HG03039 (cell line): ENCODE measurements at regions not wholly inside any gene's neighbourhood (a gene's known extent, or its start where the extent isn't known, plus 50 kb on each side); places are given as distances from the start of the nearest gene placed in this dataset.
"Not testable (repeated sequence)": the region's sequence is repeated elsewhere in the genome, so short reads cannot be mapped to it uniquely, and the experiment has no call there.

Experiments used
- ATAC-seq: cut with Tn5 transposase; IDR thresholded peaks from one replicate; pipeline ENCODE4 v1.9.1; 2021; ENCODE audit warnings: mild to moderate bottlenecking, moderate library complexity; ENCODE audit not compliant: unreplicated experiment

GRCh38 chr6:9083108-9083507, 647.8 kb upstream of the SLC35B3 start:
- no peak for ATAC-seq

DNA sequence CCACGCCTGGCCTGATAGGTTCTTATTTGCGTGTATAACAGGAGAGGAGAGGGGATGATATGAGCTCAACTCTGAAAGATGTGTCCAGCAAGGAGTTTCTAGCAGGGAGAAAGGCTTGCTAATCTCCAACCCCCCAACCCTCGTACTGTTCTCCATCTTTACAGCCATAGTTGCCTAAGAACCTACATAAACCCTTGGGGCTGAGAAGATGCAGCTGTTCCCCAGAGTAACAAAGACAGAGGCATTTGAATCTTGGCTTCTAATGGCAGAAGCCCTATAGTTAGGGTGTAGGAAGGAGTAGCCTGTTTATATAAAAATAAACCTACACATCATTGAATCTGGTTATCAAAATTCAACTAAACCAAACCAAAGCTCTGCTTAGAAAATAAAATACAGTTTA, 631.4 kb upstream of the SLC35B3 start:
- ATAC-seq = no peak

DNA sequence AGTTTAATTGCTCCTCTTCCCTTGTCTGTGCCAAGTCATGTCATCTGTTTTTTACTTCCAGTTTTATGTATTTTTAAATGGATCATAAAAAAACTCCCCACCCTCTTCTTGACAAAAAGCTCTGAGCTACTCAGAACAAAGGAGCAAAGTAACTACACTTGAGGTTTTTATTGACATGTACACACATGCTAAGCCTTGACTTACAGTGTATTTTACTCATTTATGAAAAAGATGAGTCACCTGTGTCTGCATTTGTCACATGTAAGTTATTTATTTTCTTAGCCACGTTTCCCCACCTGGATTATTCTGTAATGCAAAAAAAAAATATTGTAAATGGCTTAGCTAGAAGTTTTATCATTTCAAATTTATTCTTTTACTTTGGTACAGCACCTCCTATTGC, 628.8 kb upstream of the SLC35B3 start:
- no peak for ATAC-seq

DNA sequence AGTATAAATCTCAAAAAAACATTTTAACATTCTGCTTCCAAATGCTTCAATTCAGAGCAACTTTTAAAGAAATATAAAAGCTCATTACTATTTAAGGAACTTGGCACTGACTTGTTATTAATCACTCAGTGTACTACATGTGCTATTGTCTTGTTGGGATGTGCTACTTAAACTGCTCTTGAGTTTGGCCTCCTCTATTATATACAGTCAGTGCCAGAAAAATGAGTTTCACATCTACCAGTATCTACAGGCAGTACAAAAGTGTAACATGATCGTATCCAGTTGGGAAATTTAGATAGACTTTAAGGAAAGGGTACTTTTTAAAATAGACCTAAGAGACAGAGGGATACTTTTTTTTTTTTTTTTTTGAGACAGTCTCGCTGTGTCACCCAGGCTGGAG, 627.3 kb upstream of the SLC35B3 start:
- no peak for ATAC-seq

GRCh38 chr6:9057937-9058336, 622.6 kb upstream of the SLC35B3 start:
- no peak for ATAC-seq

GRCh38 chr6:9056556-9056955, 621.2 kb upstream of the SLC35B3 start:
- ATAC-seq = no peak

DNA sequence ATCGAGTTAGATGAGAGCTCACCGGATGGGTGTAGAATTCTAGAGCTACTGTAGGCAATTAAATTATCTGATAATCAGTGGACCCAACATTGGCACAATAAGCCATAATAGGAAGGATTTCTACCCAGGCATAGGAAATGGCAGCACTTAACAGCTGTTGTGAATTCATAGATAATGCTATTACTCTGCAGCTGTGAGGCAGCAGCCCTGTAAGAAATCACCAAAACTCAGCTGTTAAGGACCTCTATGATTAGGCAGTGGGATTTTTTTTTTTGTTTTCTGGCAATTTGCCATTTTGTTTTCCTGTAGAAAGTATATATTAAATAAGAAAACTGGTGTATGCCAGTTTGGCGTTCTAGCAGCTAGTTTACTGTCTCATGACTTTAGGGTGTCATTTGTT, 609.1 kb upstream of the SLC35B3 start:
- no peak for ATAC-seq

DNA sequence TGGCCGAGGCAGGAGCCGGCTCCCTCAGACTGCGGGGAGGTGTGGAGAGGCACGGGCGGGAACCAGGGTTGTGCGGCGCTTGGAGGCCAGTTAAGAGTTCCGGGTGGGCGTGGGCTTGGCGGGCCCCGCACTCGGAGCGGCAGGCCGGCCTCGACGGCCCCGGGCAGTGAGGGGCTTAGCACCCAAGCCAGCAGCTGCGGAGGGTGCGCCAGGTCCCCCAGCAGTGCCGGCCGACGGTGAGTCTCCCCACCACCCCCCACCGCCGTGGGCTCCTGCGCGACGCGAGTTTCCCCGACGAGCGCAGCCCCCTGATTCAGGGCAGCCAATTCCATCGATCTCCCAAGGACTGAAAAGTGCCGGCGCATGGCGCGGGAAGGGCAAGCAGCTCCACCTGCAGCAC, 605.4 kb upstream of the SLC35B3 start:
- no peak for ATAC-seq

DNA sequence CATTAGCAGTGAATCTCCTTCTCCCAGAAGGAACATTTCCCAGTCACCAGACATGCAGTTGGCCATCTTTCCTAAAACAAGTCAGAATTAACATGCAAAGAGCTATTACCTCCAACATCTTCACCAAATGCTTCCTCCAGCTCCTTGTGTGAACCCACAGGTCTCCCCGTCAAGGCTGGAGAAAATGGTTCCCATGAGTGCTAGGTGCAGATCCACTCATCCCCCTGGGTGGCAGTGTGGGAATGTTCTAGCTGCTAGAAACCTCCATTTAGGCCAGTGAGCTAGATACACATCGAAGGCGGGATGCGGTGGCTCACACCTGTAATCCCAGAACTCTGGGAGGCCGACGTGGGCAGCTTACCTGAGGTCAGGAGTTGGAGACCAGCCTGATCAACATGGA, 603.9 kb upstream of the SLC35B3 start:
- ATAC-seq = no peak

DNA sequence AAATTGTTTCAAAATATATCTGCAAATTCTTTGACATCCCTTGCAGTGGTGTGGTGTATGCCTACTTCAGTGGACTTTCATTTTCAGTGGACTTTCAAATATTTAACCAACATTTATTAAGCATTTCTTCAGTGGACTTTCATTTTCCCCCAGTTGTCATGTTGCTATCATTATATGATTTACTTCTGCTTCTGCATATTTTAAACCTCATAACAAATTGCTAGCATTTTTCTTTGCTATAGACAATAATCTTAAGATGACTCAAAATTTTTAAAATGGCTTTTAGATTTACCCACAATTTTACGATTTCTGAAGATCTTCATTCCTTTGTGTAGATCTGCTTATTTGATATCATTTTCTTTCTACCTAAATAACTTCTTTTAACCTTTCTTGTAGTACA, 592.7 kb upstream of the SLC35B3 start:
- no peak for ATAC-seq

- no peak for ATAC-seq
Measured at GRCh38 chr6:9025796-9026394, 590.5 kb upstream of the SLC35B3 start.

DNA sequence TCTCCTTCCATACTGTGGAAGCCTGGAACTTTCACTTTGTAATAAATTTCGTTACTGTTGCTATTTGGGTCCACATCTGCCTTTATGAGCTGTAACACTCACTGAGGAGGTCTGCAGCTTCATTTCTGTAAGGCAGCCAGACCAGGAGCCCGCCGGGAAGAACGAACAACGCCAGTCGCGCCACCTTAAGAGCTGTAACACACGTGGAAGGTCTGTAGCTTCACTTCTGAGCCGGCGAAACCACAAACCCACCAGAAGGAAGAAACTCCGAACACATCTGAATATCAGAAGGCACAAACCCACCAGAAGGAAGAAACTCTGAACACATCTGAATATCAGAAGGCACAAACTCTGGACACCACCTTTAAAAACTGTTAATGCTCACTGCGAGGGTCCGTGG, 589.9 kb upstream of the SLC35B3 start:
- ATAC-seq = no peak

DNA sequence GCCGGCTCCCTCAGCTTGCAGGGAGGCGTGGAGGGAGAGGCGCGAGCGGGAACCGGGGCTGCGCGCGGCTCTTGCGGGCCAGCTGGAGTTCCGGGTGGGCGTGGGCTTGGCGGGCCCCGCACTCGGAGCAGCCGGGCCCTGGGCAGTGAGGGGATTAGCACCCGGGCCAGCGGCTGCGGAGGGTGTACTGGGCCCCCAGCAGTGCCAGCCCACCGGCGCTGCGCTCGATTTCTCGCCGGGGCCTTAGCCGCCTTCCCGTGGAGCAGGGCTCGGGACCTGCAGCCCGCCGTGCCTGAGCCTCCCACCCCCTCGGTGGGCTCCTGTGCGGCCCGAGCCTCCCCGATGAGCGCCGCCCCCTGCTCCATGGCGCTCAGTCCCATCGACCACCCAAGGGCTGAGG, 588.9 kb upstream of the SLC35B3 start:
- ATAC-seq = not testable (repeated sequence)

GRCh38 chr6:9020001-9020400, 584.7 kb upstream of the SLC35B3 start:
- ATAC-seq = no peak

GRCh38 chr6:9009931-9010330, 574.6 kb upstream of the SLC35B3 start:
- no peak for ATAC-seq

DNA sequence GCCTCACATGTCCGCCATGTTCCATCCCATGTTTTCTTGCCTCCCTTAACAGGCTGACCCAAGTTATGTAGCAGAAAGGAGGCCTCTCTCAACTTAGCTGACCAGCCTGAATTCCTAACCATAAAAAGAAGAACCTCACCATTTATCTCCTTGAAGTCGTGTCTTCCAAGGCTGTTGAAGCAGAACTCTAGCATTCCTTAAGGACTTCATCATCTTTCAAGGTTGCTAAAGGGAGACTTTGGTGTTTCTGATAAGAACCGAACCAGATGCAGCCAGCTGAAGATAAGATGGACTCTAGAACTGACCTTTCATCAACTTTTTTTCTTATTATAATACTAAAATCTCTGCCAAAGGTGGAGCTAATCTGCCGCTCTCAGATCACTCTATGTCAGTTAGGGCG, 571.7 kb upstream of the SLC35B3 start:
- ATAC-seq = no peak

DNA sequence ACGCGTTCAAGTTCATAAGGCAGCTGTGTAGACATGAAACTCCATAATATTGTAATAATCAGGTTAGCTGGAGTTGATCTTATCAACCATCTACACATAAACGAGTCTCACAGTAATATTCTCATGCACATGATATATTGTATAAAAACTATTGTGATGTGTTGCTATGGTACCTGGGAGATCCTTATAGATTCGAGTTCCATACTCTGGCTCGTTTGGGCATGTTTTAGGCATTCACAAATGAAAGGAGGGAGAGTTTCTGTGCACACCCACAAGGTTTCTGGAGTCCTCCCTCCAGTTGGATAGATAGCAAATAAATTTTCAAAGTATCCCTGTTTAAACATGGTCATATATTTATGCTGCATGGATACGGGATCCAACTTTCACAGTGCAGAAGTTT, 567.5 kb upstream of the SLC35B3 start:
- no peak for ATAC-seq

- no peak for ATAC-seq
Measured at GRCh38 chr6:8995156-8995555, 559.8 kb upstream of the SLC35B3 start.

DNA sequence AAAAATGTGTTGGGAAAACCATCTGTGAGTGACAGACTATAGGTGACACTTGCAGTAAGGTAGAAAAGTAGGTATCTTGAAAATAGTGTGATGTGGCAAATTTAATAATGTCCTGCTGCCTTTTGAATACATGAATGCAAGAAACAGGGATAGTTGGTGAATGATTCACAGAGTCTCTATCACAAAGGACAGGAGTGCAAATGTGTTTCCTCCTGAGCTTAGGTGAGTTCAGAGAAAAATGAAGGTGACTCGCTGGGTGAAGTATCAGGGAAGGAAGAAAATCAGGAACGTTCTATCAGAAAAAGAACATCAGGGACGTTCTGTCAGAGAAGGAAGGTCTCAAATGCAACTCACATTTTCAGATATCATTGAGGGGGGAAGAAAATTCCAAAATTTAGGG, 557.8 kb upstream of the SLC35B3 start:
- ATAC-seq = no peak

DNA sequence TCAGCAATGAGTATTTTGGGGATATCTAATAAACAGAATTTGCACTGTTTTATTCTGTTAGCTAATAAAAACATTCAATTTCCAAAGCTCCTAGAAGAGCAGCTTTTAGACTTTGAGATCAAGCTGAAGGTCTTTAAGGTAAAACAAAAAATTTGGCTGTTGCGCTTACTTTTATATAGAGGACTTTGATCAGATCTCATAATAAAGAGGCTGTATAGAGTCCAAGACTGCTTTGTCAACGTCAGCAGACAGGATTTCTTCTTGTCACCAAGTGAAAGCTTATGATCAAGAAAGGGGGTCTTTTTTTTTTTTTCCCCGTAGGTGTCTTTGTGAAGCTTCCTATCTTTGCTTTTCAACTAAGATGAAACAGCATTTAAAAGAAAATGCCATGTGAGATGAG, 556.5 kb upstream of the SLC35B3 start:
- ATAC-seq = no peak

DNA sequence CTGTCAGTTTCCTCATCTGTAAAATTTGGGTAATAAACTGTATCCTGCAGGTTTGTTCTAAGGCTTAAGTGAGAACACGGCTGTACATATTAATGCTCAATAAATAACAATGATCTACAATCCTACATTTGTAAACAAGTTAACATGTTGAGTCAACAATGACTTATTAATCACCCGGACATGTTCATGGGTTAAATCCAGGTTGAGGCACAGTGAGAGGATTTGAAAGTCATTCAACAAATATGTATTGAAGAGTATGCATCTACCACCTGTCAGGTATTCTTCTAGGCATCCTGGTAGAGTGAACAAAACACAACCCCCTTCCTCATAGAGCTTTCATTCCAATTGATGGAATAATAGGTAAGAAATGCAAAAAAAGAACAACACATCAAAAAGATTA, 554.7 kb upstream of the SLC35B3 start:
- no peak for ATAC-seq

DNA sequence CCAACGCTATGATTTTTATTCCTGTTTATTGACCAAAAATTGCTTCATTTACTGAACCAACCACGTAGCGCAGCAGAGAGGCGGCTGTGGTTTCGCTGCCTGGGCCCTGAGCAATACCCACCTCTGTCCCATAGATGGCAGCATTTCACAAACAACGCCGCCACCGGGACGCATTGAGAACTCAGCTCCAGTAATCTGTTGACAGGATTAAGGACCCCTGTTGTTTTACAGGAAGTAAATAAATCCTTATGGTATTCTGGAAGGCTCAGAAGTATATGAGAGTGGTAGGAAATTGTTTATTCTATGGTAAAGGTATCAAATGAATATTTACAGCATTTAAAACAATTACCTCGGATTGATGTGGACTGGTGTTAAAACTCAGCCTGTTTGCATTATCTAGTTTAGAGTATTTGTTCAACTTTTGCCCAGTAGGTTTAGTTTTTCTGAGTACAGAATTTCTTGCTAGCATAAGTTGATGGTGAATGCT, 547.9 kb upstream of the SLC35B3 start:
- peak; percentile 96 for ATAC-seq

DNA sequence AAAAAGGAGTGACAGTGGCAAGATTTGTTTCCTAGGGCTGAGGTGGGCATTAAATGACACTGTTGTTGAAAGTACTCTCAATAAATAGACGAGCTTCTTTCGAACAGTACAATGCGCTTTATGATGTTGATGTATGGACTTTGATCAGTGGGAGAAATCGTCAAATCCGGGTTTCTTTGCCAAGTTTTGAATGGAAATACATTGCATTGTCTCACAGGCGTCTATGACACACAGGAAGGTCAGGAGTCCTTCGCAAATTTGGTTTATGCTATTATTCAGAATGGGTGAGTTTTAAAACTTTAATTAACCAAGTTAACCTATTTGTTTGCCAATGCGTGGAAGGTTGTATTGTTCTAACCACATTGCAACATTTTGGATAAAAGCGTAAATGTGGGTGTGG, 547.3 kb upstream of the SLC35B3 start:
- ATAC-seq = no peak
